Amygdala (tissue), 56 donors: ENCODE measurements at regions not wholly inside any gene's neighbourhood (a gene's known extent, or its start where the extent isn't known, plus 50 kb on each side); places are given as distances from the start of the nearest gene placed in this dataset.

Experiments
- DNase-seq, 56 donors: peaks; one replicate each; lab custom pipeline; 2025; lab: John Stamatoyannopoulos, UW

DNA sequence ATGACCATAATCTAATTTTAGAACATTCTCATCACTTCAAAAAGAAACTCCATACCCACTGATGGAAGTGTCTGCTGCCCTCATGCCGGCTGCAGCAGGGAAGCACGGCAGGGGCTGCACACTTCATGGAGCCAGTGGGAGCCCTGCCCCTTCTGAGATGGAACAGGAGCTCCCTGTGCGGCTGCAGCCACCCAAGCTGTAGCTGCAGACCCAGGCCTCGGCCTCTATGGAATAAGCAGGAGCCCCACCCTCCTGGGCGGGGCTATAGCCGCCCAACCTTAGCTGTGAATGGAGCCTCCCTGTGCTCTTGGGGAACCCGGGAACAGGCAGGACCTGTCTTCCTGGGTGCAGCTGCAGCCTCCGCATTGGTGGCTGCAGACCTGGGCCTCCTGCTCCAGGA is 128.5 kb downstream of the NUDT12 start:
- DNase-seq = no peak

DNA sequence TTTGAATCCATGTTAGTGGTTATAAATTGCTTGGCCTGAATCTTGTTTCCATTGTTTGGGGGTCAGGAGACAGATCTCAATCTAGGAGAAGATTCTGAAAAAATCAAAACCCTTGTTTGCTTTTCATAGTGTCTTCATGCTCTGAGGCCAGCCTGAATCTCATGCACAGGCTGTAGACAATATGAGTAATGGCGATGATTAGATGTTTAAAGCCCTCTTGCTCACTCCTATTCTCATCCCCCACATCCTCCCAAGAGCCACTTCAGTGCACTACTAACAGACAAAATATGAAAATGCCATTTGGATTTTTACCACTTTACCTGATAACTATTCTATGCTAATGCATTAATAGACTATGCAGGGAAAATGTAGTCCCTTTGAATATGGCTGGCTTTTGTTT is 129.4 kb downstream of the NUDT12 start:
- DNase-seq = no peak

DNA sequence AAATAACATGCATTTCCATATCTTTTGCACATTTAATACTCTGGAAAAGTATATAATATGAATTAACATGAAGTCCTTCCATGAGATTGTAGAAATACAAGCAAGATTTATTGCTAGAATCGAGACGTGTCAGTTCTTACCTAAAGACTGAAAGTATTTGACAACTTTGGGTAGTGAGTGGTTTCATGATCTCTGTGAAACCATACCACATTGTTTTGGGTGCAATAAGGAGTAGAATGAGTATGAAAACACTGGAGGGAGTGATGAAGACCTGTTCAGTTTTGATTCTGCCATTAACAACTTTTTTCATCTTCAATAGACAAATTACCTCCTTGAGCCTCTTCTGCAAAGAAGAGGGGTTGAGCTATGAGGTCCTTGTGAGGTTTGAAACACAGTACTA is 133.7 kb downstream of the NUDT12 start:
- no peak for DNase-seq

GRCh38 chr5:103428411-103428871 is 134.1 kb downstream of the NUDT12 start:
- peak in 16 of 56 donors; percentile 4 to 64 (median 11) for DNase-seq

- DNase-seq = no peak
Measured at GRCh38 chr5:103427326-103427725, 135.3 kb downstream of the NUDT12 start.

GRCh38 chr5:103425686-103426454 is 136.7 kb downstream of the NUDT12 start:
- no peak for DNase-seq

DNA sequence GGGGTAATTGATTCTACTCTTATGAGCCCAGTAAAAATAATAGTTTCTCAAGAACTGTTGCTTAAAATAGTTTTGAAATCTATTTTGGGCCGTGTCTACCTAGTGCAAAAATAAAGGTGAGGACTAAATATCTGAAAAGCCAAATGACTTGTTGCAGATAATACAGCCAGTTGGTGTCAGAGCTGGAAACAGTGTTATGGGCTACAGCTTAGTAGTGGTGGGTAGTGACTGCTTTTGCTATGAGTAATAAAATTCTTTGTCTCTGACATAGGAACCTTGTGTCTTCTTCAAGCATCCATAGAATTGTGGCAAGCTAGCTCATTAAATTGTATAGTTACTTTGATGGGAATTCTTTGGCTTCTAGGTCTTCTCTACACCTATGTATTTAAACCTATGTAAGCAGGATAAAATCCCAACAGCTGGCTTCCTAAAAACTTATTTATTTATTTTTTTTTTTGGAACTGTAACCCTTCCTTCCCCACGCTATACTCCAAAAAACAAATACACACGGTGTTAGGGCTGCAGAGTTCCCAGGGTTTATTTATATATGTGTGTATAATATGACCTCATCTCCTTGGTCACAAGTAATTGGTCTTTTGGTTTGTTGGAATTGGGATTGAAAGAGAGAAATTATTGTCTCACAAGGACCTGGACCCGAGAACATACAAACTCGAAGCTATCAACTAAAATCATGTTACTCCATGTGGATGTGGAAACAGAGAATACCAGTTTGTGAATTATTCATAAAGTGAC is 138.0 kb downstream of the NUDT12 start:
- no peak for DNase-seq

- no peak for DNase-seq
Measured at GRCh38 chr5:103424026-103424425, 138.6 kb downstream of the NUDT12 start.

DNA sequence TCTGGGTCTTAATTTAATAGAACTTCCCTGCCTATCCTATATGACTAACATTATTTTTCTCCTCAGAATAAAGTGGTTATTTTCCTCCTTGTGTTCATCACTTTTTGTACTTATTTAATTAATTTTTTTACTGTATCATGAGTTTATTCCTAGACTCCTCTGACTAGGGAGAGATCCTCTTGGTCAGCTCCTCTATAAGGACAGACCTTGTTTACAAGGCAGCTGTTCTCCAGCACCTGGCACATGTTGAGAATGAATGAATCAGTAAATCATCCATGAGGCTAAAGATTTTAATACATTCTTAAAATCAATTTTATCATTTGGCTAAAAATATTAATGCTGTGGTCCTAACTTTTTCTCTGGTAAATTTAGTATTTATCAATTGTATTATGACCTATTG is 139.8 kb downstream of the NUDT12 start:
- no peak for DNase-seq

DNA sequence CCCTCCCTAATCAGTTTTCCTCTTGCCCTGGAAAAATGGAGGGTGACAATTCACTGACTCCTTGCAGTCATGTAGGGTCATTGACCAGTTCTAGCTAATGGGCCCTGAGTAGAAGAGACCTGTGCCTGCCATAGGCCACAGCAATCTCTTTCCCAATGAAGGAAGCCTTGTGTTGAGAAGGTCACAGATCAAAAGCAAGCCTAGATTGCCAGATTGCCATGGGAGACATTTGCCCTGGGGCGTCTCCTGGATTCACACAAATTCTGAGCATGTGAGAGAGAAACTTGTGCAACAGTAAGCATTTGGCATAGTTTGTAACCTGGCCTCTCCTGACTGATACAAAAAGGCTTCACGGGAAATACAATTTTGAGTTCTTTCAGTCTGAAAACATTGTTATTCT is 148.0 kb downstream of the NUDT12 start:
- no peak for DNase-seq

DNA sequence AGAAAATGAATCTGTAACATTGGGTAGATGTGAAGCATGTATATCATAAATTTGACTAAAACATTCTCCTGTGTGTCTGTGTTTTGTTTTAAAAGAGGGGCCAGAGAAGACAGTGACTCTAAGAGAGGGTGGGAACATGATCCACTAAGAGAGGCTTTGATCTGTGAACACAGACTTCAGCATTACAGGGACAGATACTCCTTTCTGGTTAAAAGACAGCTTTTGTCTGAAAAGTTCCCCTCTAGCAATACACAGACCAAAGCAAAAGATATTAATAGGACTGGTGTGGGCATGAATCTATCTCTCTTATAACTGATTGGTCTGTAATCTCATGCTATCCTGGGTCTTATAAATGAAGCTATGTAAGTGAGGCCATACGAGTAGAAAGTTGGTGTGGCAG is 150.9 kb downstream of the NUDT12 start:
- no peak for DNase-seq

DNA sequence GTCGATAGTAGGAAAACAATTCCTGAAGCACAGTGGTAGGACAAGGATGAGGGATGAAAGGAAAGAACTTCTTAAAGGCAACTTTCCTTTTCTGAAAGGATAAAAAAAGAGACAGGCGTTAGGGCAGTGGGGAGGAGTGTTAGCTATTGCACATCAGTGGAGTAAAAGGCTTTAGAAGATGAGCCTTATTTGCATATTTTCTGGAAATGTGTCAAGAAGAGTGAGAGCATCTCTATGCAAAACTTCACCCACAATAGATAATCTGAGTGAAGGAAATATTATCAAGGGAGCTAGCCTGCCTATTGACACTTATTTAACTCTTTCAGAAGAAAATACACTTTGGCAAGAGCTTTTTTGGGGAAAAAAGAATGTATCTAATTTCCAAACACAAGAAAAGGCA is 151.6 kb downstream of the MACIR start:
- no peak for DNase-seq

- DNase-seq = no peak
Measured at GRCh38 chr5:103409013-103409670, 150.6 kb downstream of the MACIR start.

GRCh38 chr5:103408408-103408807 is 149.8 kb downstream of the MACIR start:
- DNase-seq = no peak

- DNase-seq = no peak
Measured at GRCh38 chr5:103407402-103407801, 148.8 kb downstream of the MACIR start.

GRCh38 chr5:103404483-103404882 is 145.9 kb downstream of the MACIR start:
- DNase-seq = no peak

- peak in 1 of 56 donors; percentile 8 for DNase-seq
Measured at GRCh38 chr5:103402851-103403250, 144.3 kb downstream of the MACIR start.

DNA sequence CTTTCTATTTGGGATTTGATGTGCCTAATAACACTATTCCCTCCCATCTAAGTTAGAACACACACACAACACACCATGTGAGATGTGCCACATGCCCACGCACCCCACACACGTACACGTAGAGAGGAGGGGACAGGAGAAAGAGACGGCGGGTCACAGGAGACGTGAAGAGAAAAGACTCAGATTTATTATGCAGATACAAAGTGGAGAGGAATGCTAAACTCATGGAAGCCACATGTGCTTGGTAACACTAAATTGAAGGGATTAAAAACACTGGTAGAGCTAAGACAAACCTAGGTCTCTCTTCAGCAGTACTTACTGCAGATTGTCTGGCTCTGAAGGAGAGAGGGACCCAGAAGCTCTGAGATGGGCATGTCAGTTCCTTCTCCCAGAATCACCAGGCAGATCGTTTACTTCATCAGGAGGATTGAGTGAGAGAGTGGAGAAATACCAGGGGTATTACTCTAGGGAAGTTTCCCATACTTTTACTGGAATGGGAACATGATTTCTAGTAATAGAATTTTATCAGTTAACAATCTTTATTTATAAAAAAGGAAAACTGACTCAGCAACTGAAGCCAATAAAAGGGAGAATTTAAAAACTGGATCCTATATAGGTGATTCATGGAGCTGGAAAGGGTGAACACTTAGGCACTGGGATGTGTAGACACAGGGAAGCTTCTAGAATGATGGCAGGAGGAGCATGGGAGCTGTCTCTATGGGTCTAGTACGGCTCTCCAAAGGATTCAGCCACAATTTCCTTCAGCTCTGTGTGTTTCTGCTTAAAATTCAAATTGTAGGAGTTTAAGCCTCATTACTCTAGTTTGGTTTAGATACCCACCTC is 139.4 kb downstream of the MACIR start:
- no peak for DNase-seq

DNA sequence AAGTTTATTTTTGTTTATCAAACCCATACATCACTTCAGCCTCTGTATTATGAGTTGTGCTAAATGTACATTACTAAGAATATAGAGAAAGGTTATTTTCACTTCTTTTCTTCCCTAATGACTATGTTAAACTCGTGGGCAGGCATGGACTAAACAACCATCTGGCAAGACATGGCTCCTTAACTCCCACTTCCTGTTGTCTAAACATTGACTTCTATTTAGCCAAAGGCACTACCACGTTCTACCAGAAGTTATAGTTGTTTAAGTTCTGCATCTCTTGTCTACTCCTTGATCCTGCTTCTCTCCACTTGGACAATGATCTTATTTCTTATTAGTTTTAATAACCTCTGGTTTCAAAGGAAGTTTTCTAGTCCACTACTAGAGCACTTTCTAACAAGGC is 136.1 kb downstream of the MACIR start:
- DNase-seq = no peak

GRCh38 chr5:103393101-103393754 is 134.7 kb downstream of the MACIR start:
- DNase-seq = peak in 1 of 56 donors; percentile 21
